ENCODE measurements at regions not wholly inside any gene's neighbourhood (a gene's known extent, or its start where the extent isn't known, plus 50 kb on each side); places are given as distances from the start of the nearest gene placed in this dataset.
"Not testable (repeated sequence)": the region's sequence is repeated elsewhere in the genome, so short reads cannot be mapped to it uniquely, and the experiment has no call there.

- DNase-seq = not testable (repeated sequence)
Observed at GRCh38 chr2:111373060-111373459, 252.3 kb downstream of the BCL2L11 start.

- not testable (repeated sequence) for DNase-seq
Observed at GRCh38 chr2:111373989-111374388, 253.3 kb downstream of the BCL2L11 start.

GRCh38 chr2:111374734-111375133 lies 254.0 kb downstream of the BCL2L11 start:
- not testable (repeated sequence) for DNase-seq

- DNase-seq = peak in 1 of 2 donors; percentile 27
Observed at GRCh38 chr2:111375320-111375883, 254.7 kb downstream of the BCL2L11 start.

GRCh38 chr2:111376272-111376970 lies 255.7 kb downstream of the BCL2L11 start:
- DNase-seq = not testable (repeated sequence)

GRCh38 chr2:111376971-111377352 lies 256.2 kb downstream of the BCL2L11 start:
- DNase-seq = not testable (repeated sequence)

- DNase-seq = not testable (repeated sequence)
Observed at GRCh38 chr2:111377386-111377959, 256.8 kb downstream of the BCL2L11 start.

GRCh38 chr2:111378348-111378747 lies 257.6 kb downstream of the BCL2L11 start:
- DNase-seq = not testable (repeated sequence)

GRCh38 chr2:111380733-111381439 lies 260.2 kb downstream of the BCL2L11 start:
- not testable (repeated sequence) for DNase-seq

GRCh38 chr2:111381530-111382306 lies 261.0 kb downstream of the BCL2L11 start:
- peak; percentile 10 to 42 for DNase-seq

GRCh38 chr2:111382507-111382906 lies 261.8 kb downstream of the BCL2L11 start:
- not testable (repeated sequence) for DNase-seq

- DNase-seq = not testable (repeated sequence)
Observed at GRCh38 chr2:111383311-111383710, 262.6 kb downstream of the BCL2L11 start.

GRCh38 chr2:111385226-111385957 lies 264.7 kb downstream of the BCL2L11 start:
- DNase-seq = not testable (repeated sequence)

- DNase-seq = not testable (repeated sequence)
Observed at GRCh38 chr2:111390605-111391004, 269.9 kb downstream of the BCL2L11 start.

GRCh38 chr2:111395350-111396128 lies 274.8 kb downstream of the BCL2L11 start:
- not testable (repeated sequence) for DNase-seq

- DNase-seq = not testable (repeated sequence)
Observed at GRCh38 chr2:111400598-111401253, 280.0 kb downstream of the BCL2L11 start.

- not testable (repeated sequence) for DNase-seq
Observed at GRCh38 chr2:111401270-111402140, 280.8 kb downstream of the BCL2L11 start.

- DNase-seq = not testable (repeated sequence)
Observed at GRCh38 chr2:111402450-111402849, 281.7 kb downstream of the BCL2L11 start.

GRCh38 chr2:111403287-111403686 lies 282.6 kb downstream of the BCL2L11 start:
- DNase-seq = not testable (repeated sequence)

All from inflammatory macrophage (primary cell).